GM12864 (cell line): ENCODE measurements at regions not wholly inside any gene's neighbourhood (a gene's known extent, or its start where the extent isn't known, plus 50 kb on each side); places are given as distances from the start of the nearest gene placed in this dataset.

Experiments used
- DNase-seq: peaks from one replicate; pipeline ENCODE4 v3.0.0-alpha.2; 2011; ENCODE audit warnings: low read depth
- H3K4me3 ChIP-seq: 2 replicates; pipeline ENCODE4 v1.5.1; 2011; ENCODE audit warnings: mild to moderate bottlenecking, low read depth, low read length, control low read depth
- TF ChIP-seq, protein P1 (sequence below): IDR thresholded peaks from 2 replicates; pipeline ENCODE4 v1.5.1; 2011; ENCODE audit warnings: low read depth, mild to moderate bottlenecking, moderate library complexity, low read length, control low read depth, inconsistent platforms; ENCODE audit errors: missing control alignments

- H3K4me3 ChIP-seq = no peak overlapping the region
- no peak for DNase-seq
- TF ChIP-seq, protein P1, sequence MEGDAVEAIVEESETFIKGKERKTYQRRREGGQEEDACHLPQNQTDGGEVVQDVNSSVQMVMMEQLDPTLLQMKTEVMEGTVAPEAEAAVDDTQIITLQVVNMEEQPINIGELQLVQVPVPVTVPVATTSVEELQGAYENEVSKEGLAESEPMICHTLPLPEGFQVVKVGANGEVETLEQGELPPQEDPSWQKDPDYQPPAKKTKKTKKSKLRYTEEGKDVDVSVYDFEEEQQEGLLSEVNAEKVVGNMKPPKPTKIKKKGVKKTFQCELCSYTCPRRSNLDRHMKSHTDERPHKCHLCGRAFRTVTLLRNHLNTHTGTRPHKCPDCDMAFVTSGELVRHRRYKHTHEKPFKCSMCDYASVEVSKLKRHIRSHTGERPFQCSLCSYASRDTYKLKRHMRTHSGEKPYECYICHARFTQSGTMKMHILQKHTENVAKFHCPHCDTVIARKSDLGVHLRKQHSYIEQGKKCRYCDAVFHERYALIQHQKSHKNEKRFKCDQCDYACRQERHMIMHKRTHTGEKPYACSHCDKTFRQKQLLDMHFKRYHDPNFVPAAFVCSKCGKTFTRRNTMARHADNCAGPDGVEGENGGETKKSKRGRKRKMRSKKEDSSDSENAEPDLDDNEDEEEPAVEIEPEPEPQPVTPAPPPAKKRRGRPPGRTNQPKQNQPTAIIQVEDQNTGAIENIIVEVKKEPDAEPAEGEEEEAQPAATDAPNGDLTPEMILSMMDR = no peak
Observed at GRCh38 chr6:78324213-78324612, 543.1 kb upstream of the IRAK1BP1 start.

- TF ChIP-seq, protein P1 = no peak
- no peak overlapping the region for H3K4me3 ChIP-seq
- DNase-seq = no peak
Observed at GRCh38 chr6:78340755-78341154, 526.6 kb upstream of the IRAK1BP1 start.

- TF ChIP-seq, protein P1 = no peak
- DNase-seq = no peak
- no peak overlapping the region for H3K4me3 ChIP-seq
Observed at GRCh38 chr6:78345882-78346281, 521.5 kb upstream of the IRAK1BP1 start.

- TF ChIP-seq, protein P1 = no peak
- DNase-seq = no peak
- no peak overlapping the region for H3K4me3 ChIP-seq
Observed at GRCh38 chr6:78347191-78347916, 520.0 kb upstream of the IRAK1BP1 start.

- no peak overlapping the region for H3K4me3 ChIP-seq
- TF ChIP-seq, protein P1 = no peak
- DNase-seq = no peak
Observed at GRCh38 chr6:78353040-78353439, 514.3 kb upstream of the IRAK1BP1 start.

GRCh38 chr6:78363688-78364087 lies 503.7 kb upstream of the IRAK1BP1 start:
- H3K4me3 ChIP-seq = no peak overlapping the region
- DNase-seq = no peak
- TF ChIP-seq, protein P1 = no peak

DNA sequence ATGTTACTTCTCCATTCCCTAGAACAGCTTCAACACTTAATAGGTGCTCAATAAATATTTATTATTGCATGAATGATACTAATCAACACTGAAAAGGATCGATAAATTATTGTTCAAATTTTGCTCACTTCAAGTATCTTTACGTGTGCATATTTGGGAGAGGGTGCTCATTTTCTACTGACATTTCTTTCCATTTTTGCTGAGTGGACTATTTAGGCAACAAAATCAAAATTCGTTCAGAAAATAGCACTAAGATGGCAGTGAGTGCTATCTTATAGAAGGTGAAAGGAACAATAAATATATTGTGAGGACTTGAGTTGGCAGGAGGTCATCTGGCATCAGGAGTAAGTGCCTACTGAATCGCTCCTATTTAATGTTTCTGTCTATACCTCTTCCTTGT lies 501.9 kb upstream of the IRAK1BP1 start:
- H3K4me3 ChIP-seq = no peak overlapping the region
- TF ChIP-seq, protein P1 = no peak

More for the DNA sequence above, 501.9 kb upstream of the IRAK1BP1 start:
- no peak for DNase-seq
